ENCODE measurements at regions not wholly inside any gene's neighbourhood (a gene's known extent, or its start where the extent isn't known, plus 50 kb on each side); places are given as distances from the start of the nearest gene placed in this dataset.

- Mint-ChIP-seq H3K27me3 (ENCODE audit: unreplicated experiment) (no peaks in the 10 kb centered on the region), H3K4me1 (ENCODE audit: low read depth, unreplicated experiment) (no peaks in the 10 kb centered on the region), H3K4me3 (ENCODE audit: low read depth, unreplicated experiment) (no peak overlapping the region), H3K9me3 (ENCODE audit: low read depth, unreplicated experiment) (peaks cover 3% of the 10 kb centered on the region), H3K36me3 (ENCODE audit: insufficient read depth, unreplicated experiment) (peaks cover 4% of the 10 kb centered on the region), H3K27ac (ENCODE audit: unreplicated experiment) (no peak overlapping the region)
- CTCF ChIA-PET: interaction anchor here (1.0 kb wide), 1 partner anchor 10 kb away, joined by 3 read pairs; no protein-coding TSS in a partner anchor
- intact Hi-C loops (cut with micrococcal nuclease; ENCODE audit: unreplicated experiment): no loop called here
- BruUV-seq (replicated peaks): no TSS peak
- no peak for TF ChIP-seq CTCF (IDR thresholded peaks at IDR 0.05; ENCODE audit: unreplicated experiment)
- DNase-seq: no peak
These were observed 79.8 kb upstream of the ETV6 start for GRCh38 chr12:11569716-11570115.

- CTCF ChIA-PET: interaction anchor here (0.6 kb wide), 1 partner anchor 60 kb away, joined by 3 read pairs; no protein-coding TSS in a partner anchor
- no TSS peak for BruUV-seq (replicated peaks)
- no peak for TF ChIP-seq CTCF (IDR thresholded peaks at IDR 0.05; ENCODE audit: unreplicated experiment)
These were observed 75.6 kb upstream of the ETV6 start for GRCh38 chr12:11573880-11574279.

GRCh38 chr12:11576104-11576503 is 73.4 kb upstream of the ETV6 start:
- Mint-ChIP-seq H3K4me3 (ENCODE audit: low read depth, unreplicated experiment) (no peak overlapping the region), H3K27me3 (ENCODE audit: unreplicated experiment) (no peaks in the 10 kb centered on the region), H3K4me1 (ENCODE audit: low read depth, unreplicated experiment) (peaks cover 49% of the 10 kb centered on the region), H3K27ac (ENCODE audit: unreplicated experiment) (peak overlapping the region; percentile 11), H3K9me3 (ENCODE audit: low read depth, unreplicated experiment) (peaks cover 11% of the 10 kb centered on the region), H3K36me3 (ENCODE audit: insufficient read depth, unreplicated experiment) (peaks cover 10% of the 10 kb centered on the region)
- CTCF ChIA-PET: no interaction called here
- intact Hi-C loops (cut with micrococcal nuclease; ENCODE audit: unreplicated experiment): no loop called here
- no TSS peak for BruUV-seq (replicated peaks)
- DNase-seq: peak; percentile 64
- no peak for TF ChIP-seq CTCF (IDR thresholded peaks at IDR 0.05; ENCODE audit: unreplicated experiment)

More at GRCh38 chr12:11573880-11574279, 75.6 kb upstream of the ETV6 start:
- H3K4me3 Mint-ChIP-seq (ENCODE audit: low read depth, unreplicated experiment): no peak overlapping the region
- H3K9me3 Mint-ChIP-seq (ENCODE audit: low read depth, unreplicated experiment): peaks cover 11% of the 10 kb centered on the region
- H3K27me3 Mint-ChIP-seq (ENCODE audit: unreplicated experiment): no peaks in the 10 kb centered on the region
- DNase-seq: no peak
- H3K36me3 Mint-ChIP-seq (ENCODE audit: insufficient read depth, unreplicated experiment): peaks cover 4% of the 10 kb centered on the region
- intact Hi-C loops (cut with micrococcal nuclease; ENCODE audit: unreplicated experiment): no loop called here
- H3K27ac Mint-ChIP-seq (ENCODE audit: unreplicated experiment): no peak overlapping the region
- peaks cover 29% of the 10 kb centered on the region for H3K4me1 Mint-ChIP-seq (ENCODE audit: low read depth, unreplicated experiment)

GRCh38 chr12:11577658-11578260 is 71.7 kb upstream of the ETV6 start:
- CTCF ChIA-PET: no interaction called here
- H3K27ac Mint-ChIP-seq (ENCODE audit: unreplicated experiment): no peak overlapping the region
- H3K36me3 Mint-ChIP-seq (ENCODE audit: insufficient read depth, unreplicated experiment): peaks cover 10% of the 10 kb centered on the region
- BruUV-seq (replicated peaks): no TSS peak
- peaks cover 11% of the 10 kb centered on the region for H3K9me3 Mint-ChIP-seq (ENCODE audit: low read depth, unreplicated experiment)
- peaks cover 50% of the 10 kb centered on the region for H3K4me1 Mint-ChIP-seq (ENCODE audit: low read depth, unreplicated experiment)
- H3K4me3 Mint-ChIP-seq (ENCODE audit: low read depth, unreplicated experiment): no peak overlapping the region
- H3K27me3 Mint-ChIP-seq (ENCODE audit: unreplicated experiment): no peaks in the 10 kb centered on the region
- intact Hi-C loops (cut with micrococcal nuclease; ENCODE audit: unreplicated experiment): no loop called here
- no peak for DNase-seq
- TF ChIP-seq CTCF (IDR thresholded peaks at IDR 0.05; ENCODE audit: unreplicated experiment): no peak
